RWPE1 (cell line): ENCODE measurements at regions not wholly inside any gene's neighbourhood (a gene's known extent, or its start where the extent isn't known, plus 50 kb on each side); places are given as distances from the start of the nearest gene placed in this dataset.
A peak's percentile ranks its signal among the peaks of the same experiment; 100 is the strongest.

Source experiments
- CTCF ChIA-PET: fragments of 350-600 bp; sonication (Branson Sonifier 250); formaldehyde crosslinking; extraction: SDS; loops from one replicate; lab custom pipeline; 2021; lab: Yijun Ruan, JAX
- POLR2A ChIA-PET: fragments of 400-600 bp; formaldehyde crosslinking; extraction: SDS; loops from one replicate; lab custom pipeline; 2020; ENCODE audit warnings: antibody characterized with exemption; ENCODE audit not compliant: low non-redundant PET; lab: Yijun Ruan, JAX
- DNase-seq: peaks from one replicate; pipeline ENCODE4 v3.0.0; 2012; ENCODE audit warnings: low spot score
- H3K27ac ChIP-seq: fragments of 450-650 bp; 2 replicates; pipeline ENCODE4 v1.5.1; 2017
- TF ChIP-seq, protein P1 (sequence below): fragments of 450-650 bp; conservative IDR thresholded peaks from 2 replicates; pipeline ENCODE4 v1.5.1; 2017; ENCODE audit warnings: low read depth, mild to moderate bottlenecking

DNA sequence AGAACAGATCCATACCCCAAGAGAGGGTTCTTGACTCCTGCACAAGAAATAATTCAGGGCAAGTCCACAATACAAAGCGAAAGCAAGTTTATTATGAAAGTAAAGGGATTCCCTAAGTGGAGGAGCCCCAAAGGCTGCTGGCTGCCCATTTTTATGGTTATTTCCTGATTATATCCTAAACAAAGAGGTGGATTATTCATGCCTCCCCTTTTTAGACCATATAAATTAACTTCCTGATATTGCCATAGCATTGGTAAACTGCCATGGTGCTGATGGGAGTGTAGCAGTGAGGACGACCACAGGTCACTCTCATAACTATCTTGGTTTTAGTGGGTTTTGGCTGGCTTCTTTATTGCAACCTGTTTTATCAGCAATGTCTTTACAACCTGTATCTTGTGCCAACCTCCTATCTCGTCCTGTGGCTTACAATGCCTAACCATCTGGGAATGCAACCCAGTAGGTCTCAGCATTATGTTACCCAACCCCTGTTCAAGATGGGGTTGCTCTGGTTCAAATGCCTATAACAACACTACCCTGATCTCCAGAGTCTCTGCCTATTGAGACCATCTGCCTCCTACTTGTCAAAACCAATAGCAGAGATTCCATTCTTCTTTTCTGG lies 154.4 kb upstream of the GRAMD2B start:
- no peak for DNase-seq
- TF ChIP-seq, protein P1, sequence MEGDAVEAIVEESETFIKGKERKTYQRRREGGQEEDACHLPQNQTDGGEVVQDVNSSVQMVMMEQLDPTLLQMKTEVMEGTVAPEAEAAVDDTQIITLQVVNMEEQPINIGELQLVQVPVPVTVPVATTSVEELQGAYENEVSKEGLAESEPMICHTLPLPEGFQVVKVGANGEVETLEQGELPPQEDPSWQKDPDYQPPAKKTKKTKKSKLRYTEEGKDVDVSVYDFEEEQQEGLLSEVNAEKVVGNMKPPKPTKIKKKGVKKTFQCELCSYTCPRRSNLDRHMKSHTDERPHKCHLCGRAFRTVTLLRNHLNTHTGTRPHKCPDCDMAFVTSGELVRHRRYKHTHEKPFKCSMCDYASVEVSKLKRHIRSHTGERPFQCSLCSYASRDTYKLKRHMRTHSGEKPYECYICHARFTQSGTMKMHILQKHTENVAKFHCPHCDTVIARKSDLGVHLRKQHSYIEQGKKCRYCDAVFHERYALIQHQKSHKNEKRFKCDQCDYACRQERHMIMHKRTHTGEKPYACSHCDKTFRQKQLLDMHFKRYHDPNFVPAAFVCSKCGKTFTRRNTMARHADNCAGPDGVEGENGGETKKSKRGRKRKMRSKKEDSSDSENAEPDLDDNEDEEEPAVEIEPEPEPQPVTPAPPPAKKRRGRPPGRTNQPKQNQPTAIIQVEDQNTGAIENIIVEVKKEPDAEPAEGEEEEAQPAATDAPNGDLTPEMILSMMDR, result no peak
- ChIA-PET CTCF (no interaction called here), POLR2A (no interaction called here)
- H3K27ac ChIP-seq, result no peak overlapping the region

DNA sequence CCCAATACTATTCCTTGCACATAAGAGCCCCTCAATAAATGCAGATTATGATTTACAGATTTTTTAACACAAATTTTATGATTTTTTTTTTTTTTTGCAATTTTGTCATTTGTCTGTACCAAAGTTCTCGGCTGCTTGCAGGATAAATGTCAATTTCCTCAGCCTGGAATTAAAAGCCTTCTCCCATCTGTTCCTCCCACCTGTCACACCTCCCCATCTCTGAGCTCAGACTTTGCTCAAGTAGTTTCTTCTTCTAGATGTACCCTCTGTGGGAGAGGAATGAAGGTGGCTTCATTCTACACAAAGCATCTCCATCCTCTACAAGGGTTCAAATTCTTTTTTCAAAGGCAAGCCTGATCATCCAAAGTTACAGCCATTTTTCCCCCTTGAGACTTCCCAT lies 153.7 kb upstream of the GRAMD2B start:
- no peak for DNase-seq
- ChIA-PET CTCF (no interaction called here), POLR2A (no interaction called here)

DNA sequence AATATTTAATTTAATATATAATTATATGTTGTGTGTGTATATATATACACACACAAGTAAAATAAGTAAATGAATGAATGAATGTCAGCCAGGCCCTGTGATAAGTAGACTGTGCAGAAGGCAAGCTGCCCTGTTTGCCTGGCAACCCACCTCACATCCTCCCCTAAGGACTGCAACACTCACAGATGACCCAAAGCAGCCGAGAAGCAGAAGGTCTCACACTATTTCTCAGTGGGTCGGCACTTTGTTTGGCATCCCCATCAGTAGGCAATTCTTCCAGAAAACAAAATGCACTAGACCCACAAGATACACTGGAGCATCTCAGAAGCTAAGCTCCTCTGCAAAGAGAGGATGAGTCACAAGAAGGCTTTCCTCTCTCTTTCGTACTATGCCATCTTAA lies 152.1 kb upstream of the GRAMD2B start:
- TF ChIP-seq, protein P1, result no peak
- ChIA-PET POLR2A (no interaction called here), CTCF (interaction anchor here (0.6 kb wide), 1 partner anchor 58 kb away, joined by 5 read pairs; no protein-coding TSS in a partner anchor)
- H3K27ac ChIP-seq, result no peak overlapping the region
- DNase-seq, result no peak

More for the DNA sequence above, 153.7 kb upstream of the GRAMD2B start:
- H3K27ac ChIP-seq, result no peak overlapping the region
- TF ChIP-seq, protein P1, result no peak

DNA sequence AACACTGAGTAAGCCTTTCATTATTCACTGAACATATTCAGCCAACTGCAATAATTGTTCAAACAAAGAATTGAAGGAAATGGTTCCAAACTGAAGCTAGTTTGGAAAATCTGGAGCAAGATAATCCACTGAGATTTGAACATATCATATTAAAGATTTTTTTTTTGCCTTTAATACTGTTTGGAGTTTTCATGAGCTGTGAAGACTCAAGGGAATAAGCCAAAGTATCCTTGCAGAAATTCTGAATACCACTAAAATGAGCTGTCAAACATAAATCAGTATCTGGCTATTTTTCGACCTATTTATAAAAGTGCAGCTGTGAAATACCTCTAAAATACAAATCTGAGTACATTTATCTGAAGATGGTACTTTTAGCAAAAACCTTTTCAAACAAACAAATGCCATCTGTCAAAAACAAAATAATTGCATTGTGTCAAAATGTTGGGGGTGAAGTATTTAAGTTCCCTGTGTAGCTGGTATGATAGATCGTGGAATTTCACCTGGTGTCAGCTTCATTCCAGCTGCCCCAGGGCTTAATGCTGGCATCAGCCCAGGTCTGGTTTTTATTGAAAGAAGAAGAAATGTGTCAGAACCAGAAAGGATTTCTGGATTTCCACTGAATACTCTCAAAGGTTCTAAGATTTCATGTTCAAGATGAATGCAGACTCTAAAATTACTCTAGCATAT lies 149.0 kb upstream of the GRAMD2B start:
- ChIA-PET CTCF (interaction anchor here (0.6 to 0.7 kb wide), 2 partner anchors 149 to 407 kb away, joined by 3 read pairs; no protein-coding TSS in a partner anchor), POLR2A (no interaction called here)
- peak; percentile 50 for DNase-seq
- TF ChIP-seq, protein P1, result no peak
- H3K27ac ChIP-seq, result no peak overlapping the region

DNA sequence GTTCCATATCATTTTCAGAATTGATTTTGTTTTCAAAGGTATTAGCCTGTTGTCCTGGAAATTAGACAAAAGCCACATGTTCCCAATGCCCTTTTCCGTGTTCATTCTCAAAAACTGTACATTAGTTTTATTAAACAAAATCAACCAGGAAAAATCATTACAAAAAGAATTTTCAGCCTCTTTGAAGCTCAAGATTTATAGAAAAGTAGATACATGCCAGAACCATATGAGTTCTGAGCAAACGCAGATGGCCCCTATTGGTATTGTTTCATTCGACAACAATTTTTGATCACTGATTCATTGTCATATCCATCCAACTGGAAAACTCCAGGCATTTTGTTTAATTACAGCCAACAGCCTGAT lies 148.5 kb upstream of the GRAMD2B start:
- no peak overlapping the region for H3K27ac ChIP-seq
- POLR2A ChIA-PET, result interaction anchor here (0.7 kb wide), 1 partner anchor 9 kb away, joined by 3 read pairs; no protein-coding TSS in a partner anchor
- no peak for DNase-seq
- CTCF ChIA-PET, result no interaction called here
- TF ChIP-seq, protein P1, result no peak

DNA sequence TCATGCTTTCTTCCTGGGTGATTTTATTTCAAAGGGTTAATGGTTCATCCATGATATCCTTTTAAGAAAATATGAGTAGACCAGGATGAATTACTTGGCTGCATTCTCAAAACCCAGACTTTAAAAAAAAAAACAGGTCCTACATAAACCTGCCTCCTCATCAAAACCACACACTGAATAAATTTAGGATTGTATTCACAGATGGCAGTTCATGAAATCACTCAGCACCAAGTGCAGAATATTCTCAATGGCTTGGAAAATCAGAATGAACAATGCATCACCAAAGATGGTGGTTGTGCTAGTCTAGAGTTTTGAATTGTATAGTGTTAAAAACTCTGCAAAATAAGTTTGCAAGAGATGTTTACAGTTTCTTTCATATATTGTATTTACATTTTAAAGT lies 145.4 kb upstream of the GRAMD2B start:
- ChIA-PET POLR2A (no interaction called here), CTCF (no interaction called here)
- H3K27ac ChIP-seq, result no peak overlapping the region
- DNase-seq, result no peak
- TF ChIP-seq, protein P1, result no peak
